NCI-H146 (cell line): ENCODE measurements at regions not wholly inside any gene's neighbourhood (a gene's known extent, or its start where the extent isn't known, plus 50 kb on each side); places are given as distances from the start of the nearest gene placed in this dataset.
A peak's percentile ranks its signal among the peaks of the same experiment; 100 is the strongest.
"Not testable (repeated sequence)": the region's sequence is repeated elsewhere in the genome, so short reads cannot be mapped to it uniquely, and the experiment has no call there.

Experiments
- DNase-seq: peaks from one replicate; lab custom pipeline; 2025; lab: John Stamatoyannopoulos, UW

DNA sequence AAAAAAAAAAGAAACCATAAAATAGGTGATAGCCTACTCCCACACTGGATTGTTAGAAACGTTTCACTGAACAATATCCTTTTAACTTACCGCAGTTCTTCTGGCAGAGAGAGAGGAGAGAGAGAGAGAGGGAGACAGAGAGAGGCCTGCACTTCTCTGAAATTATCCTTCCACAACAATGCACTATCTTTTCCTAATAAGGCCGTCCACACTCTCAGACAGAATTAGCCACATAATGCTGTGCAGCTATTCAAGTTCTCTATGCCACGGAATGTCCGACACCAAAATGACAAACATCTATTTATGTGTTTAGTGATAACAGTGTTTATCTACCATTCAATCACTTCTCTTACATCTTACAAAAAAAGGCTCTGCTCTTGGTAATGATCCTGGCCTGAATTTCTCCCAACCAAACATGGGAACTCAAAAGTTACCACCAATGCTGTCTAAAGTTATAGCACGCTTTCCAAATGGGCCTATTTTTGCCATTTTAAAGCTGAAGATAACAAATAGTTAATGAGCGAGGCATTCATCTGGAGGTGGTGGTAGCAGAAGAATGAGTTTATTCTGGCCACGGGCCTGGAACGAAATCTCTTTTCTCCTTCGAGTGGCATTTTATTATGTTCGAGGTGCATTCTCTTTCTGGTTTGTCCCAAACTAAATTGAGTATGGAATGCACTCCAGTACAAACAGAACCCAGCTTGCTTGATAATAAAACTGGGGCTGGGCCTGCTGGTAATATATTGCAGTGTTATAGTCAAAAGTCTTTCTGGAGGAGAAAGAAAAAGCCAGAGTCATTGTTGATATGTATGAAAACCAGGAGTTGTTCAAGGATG, 160.2 kb upstream of the SVIL start:
- no peak for DNase-seq

DNA sequence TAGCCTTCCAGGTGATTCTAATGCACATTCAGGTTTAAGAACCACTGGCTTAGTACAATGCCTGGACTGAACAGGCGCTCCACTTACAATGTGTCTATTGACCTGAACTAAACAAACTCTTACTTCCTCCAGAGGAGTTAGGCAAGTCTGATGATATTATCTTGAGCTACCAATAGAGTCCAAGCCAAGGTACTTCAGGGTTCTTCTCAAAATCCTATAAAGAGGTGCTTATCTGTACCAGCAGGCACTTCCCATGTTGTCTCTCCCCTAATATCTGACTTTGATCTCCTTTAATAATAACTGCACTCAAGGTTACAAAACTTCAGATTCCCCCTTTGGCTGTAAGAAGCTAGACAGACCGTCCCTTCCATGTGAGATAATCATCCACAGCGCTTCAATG, 157.0 kb upstream of the SVIL start:
- no peak for DNase-seq

DNA sequence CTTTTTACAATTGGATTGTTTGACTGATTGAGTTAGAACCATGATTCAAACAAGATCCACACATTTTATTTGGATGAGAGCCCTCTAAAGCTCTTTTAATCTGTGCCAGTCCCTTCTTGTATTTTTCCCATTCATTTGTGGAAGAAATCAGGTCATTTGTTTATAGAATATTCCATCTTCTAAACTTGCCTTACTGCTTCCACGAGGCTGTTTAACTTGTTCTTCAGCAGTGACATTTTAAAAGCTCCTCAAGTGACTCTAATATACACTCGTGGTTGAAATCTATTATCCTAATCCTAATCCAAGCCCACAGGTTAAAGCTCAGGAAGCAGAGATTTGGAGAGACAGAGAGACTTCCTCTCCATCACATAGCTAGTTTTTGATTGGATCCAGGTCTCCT, 155.4 kb upstream of the SVIL start:
- no peak for DNase-seq

DNA sequence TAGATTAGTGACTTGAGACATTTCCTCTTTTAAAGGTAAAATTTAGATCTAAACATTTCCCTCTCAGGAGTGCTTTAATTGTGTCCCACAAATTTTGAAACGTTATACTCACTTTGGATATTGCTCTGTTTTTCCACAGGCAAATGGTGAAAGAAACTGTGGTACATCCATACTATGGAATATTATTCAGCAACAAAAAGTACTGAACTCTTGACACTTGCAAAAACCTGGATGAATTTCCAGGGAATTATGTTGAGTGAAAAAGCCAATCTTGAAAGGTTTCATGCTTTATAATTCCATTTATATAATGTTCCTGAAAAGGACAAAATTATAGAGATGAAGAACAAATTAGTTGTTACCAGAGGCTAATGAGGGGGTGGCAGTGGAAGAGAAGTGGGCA, 153.3 kb upstream of the SVIL start:
- DNase-seq = no peak

DNA sequence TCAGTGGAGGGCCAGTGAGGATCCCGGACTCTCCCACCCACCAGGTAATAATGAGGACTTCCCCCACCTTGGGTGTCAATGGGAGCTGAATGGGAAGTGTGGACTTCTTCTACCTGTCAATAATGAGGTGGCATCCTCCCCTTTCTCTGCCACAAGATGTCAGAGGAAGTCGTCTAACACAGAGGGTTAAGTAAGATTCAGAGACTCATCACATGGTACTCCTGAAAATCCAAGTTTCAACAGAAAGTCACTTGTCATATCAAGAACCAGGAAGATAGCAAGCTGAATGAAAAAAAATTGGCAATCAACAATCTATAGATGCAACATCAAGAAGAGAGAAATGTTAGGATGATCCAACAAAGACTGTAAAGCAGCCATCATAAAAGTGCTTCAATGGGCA, 150.9 kb upstream of the SVIL start:
- DNase-seq = no peak

DNA sequence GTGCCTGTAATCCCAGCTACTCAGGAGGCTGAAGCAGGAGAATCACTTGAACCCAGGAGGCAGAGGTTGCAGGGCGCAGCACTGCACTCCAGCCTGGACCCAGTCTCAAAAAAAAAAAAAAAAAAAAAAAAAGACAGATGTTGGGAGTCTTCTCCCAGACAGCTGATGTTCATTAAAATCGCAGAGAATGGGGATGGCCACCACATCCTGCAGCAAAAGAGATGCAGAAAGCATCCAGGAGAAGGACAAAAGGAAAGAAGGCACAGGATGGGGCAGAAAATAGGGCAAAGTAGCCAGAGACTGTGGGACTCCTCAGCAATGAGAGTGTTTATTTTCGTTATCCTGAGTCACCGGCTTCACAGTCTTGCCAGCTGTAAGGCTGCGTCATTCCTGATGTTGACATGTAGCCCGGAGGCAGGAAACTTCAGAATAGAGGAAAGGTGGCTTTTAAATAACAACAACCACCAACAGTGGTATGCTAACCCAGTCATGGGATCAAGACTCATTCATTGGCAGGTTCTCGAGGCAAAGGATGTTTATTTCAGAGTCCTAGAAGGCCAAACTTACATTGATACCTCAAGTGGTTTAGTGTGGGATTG, 149.5 kb upstream of the SVIL start:
- DNase-seq = no peak

DNA sequence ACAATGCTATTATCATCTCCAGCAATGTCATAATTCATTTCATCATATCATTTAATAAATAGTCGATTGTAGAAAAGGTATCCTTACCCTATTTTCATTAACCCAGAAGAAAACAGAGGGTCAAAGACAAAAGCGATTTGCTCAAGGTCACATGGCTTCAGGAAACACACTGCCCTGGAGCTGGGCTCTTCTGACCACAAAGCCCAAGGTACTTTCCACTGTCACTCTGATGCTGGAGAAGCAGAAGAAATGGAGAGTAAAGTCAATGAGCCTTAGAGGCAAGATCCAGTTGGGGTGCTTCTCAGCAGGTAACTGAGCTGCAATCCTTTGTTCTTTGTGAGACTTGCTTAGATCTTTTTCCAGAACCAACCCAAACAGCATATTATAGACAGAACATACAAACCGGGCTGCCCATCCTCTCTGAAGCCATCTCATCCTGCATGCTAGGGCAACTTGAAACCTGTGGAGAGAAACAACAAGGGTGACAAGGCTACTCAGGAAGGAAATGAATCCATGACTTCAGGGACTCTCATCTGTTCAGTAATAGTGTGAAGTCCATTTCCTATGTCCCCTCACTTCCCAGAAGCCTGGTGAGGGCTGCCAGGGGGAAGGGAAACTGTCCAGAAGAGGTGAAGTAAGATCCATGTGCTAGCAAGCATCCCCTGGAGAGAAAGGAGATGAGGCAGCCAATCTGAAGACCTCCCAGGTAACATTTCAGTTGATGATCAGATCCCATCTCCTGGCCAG, 148.6 kb upstream of the SVIL start:
- no peak for DNase-seq

DNA sequence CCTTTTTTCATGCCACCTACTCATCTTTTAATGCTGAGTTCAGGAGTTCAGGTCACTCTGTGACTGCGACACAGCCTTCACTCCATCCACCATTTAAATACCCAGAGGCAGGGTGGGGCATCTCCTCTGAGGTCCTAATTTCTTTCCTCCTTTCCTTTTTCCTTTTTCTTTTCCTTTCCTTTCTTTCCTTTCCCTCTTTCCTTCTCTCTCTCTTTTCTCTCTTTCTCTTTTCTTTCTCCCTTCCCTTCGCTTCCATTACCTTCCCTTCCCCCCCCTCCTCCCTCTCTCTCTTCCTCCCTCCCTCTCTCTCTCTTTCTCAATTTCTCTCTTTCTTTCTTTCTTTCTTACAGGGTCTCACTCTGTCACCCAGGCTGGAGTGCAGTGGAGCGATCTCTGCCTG, 145.9 kb upstream of the SVIL start:
- DNase-seq = no peak

DNA sequence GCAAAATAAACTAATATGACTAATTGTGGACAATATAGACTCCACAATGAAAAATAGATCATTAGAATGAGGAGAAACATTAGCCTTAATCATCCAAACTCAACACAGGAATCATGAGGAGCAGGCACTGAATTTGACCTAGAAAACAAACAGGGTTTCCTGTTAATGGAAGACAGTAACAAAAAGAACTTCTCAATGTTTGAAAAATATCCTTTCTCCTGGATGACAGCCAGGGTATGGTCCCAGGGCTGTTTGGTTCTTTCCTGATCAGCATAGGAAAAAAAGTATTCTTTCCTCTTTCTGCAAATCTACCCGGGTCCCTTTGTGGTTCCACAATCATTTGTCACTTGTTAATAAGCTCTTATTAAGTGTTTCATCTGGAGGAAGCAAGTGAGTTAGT, 145.3 kb upstream of the SVIL start:
- no peak for DNase-seq

DNA sequence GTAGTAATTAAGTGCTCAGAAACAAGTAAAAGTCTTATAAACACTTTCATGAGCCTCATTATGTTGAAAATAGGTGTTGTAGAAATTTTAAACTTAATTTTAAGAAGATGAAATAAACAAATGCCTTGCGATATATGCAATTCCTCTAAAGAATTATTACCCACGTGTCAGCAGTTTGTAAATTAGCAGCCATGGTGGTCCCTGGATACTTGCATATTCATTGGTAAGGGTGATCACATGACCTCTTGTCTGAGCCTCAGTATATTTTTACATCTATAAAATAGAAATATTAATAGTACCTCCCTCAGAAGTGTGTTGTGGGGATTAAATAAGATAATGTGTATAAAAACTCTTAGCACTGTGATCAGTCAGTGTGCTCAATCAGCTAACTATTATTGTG, 141.5 kb upstream of the SVIL start:
- no peak for DNase-seq

DNA sequence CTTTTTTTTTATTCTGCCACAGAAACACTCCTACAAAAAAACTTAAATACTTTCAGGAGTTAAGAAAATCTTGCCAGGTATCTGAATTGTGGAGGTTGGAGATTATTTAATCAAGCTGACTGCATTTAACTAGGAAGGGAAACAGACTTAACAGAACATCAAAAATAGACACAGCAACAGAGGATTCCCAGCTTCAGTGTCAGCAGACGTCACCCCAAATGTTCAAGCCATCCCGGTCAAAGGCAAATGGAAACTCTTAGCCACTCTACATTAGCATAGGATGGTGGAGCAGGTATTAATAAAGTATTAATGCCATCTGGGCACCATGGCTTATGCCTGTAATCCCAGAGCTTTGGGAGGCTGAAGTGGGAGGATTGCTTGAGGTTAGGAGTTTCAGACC, 139.7 kb upstream of the SVIL start:
- DNase-seq = no peak

DNA sequence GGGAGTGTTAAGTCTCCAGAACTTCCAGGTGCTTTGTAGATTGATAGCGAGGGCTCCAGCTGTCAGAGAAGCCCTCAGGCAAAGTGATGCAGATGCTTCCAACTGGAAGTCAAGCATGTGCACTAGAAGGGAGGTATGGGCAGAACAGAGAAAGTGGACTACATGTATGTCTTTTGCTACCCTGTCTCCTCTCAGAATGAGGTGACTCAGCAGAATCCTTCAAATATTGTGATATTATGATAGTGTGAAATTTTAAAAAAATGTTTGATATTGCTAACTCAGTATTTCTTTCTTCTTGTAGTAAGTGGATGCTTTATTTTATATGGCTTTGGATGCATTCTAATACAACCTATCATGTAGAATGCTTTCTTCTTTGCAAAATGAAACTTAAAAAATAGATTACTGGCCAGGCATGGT, 138.9 kb upstream of the SVIL start:
- DNase-seq = peak; percentile 23

DNA sequence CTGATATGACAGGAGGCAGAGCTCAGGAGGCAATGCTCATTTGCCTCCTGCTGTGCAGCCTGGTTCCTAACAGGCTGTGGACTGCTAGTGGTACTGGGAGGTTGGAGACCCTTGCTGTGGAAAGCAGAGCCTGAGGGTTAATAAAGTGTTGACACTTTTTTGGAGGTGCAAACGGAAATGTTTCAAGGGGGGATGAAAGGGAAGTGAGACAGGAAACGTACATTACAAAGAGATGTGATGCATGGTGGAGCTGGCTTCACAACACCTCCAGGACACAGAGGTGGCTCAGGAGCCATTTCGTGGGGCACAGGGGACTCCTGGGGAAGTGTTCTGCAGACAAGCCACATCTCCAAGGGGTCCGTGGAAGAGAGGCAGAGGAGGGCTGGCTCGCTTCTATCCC, 137.6 kb upstream of the SVIL start:
- DNase-seq = no peak

DNA sequence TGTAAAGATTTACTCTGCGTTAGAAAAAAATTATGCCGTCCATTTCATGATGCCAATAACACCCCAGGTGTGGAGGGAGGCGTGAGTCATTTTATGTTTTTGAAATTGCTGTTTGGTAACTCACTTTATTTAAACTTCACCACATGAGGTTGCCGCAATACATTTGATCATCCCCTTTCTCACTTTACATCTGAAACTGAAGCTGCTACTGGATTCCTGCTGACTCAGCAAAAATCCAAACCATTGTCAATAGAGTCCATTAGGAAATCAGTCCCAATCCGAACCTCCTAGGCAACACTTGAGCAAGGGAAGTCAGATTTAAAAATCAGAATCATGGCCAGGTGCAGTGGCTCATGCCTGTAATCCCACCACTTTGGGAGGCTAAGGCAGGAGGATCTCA, 136.6 kb upstream of the SVIL start:
- no peak for DNase-seq

DNA sequence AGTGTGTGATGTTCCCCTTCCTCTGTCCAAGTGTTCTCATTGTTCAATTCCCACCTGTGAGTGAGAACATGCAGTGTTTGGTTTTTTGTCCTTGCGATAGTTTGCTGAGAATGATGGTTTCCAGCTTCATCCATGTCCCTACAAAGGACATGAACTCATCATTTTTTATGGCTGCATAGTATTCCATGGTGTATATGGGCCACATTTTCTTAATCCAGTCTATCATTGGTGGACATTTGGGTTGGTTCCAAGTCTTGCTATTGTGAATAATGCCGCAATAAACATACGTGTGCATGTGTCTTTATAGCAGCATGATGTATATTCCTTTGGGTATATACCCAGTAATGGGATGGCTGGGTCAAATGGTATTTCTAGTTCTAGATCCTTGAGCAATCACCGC, 134.5 kb upstream of the SVIL start:
- DNase-seq = not testable (repeated sequence)

DNA sequence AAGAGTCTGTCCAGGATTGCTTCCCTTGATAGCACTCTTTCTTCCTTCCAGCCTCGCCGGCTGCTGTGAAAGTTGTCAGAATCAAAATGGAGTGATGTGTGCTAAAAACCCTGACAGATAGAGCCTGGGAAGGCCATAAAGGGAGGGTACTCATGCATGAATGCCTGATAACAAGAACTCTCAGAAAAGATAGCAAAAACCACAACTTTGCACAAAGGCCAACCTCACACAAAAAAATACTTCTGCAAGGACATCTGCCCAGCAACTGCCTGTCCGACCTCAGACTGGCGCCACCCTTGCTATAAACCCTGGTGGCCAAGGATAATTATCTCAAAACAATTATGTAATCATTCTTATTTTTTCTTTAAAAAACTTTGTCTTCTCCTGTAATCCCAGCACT, 133.2 kb upstream of the SVIL start:
- no peak for DNase-seq

DNA sequence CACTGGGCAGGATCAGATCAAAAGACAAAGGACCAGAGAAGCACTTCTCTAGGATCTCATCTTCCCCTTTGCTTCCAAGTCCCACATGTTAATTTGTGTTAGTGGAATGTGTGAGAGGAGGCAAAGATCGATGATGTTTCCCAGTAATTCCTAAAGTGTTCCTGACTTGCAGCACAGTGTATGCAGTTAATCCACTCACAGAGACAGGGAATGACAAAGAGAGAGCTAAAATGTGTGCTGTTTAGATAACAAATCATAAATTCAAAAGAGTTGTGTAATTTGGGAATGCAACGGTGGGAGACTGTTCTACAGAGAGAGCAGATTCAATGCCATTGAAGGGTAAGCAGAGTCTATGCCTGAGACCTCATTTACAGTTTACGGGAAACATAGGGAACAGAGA, 132.0 kb upstream of the SVIL start:
- DNase-seq = no peak

DNA sequence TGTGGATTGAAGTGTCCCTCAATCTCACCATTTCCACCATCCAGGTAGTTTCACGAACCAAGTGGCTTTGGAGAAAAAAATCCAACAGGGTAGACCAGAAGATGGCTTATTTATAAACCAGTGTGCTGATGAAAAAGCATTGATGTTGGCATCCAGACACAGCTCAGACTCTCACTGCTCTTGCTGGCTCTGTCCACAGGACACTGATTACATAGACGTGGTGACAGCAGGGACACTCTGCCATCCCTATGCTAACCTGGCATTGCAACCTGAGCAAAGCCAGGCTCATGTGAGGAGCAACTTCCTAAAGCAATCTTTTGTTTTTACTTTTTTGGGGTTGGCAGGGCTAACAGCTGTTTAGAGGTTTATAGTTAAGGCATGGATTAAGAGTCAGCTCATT, 130.6 kb upstream of the SVIL start:
- no peak for DNase-seq

DNA sequence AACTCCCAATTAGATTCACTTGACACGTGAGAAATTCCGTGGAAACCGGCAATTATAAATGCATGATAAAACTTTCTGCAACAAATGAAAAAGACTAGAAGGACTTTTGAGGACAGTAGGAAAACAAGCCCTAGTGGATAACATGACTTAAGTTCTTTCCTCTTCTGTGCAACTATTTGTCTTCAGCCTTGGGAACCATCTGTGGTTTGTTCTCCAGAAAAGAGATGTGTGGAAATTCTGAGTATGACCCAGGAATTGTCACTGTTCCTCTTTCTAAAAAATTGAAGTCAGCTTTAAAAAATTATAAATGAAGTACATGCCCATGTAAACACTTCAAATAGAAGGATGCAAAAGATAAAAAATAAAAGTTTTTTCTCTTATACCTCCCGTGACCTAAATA, 128.6 kb upstream of the SVIL start:
- no peak for DNase-seq

DNA sequence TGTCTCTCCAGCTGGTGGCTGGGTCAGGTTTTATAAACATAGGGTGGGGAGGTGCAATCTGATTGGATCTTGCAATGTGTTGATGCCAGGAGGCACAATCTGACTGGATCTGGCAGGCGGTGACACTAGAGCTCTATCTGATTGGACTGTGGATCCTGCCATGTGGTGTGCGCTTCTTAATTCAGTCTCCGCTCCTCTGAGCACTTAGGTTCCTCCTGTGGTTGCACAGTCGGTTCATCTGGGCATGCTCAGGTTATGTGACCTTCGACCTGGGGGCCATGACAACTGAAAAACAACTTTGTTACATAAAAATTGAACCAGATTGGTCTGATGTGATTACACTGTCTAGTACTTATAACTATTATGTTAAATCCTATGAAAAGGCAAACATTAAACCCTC, 127.1 kb upstream of the SVIL start:
- no peak for DNase-seq

DNA sequence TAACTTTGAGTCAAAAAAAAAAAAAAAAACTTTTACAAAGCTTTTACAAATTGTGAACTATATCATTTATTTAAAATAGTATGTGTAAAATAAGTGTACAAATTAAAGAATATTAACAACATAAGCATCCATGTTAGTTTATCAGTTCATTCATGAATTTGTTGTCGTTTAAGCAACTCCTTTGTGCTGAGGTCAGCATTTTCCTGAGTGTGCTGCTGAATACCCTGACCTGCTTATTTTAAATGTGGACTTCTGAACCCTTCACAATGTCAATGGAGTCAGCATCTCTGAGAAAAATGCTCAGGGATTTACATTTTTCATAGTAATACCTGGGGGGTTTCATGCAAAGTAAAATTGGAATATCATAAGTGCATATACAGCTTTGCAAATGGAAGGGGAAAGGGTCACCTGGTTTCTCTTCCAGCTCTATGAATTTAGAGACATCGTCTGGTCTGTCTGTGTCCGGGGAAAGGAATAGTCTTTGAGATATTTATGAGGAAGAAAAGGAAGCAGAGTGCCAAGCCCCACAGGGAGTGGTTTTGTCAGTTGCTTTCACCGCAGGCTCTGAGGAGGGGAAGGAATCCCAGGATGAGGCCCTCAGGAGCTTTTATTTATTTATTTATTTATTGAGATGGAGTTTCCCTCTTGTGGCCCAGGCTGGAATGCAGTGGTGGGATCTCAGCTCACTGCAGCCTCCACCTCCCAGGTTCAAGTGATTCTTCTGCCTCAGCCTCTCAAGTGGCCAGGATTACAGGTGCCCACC, 125.5 kb upstream of the SVIL start:
- no peak for DNase-seq

DNA sequence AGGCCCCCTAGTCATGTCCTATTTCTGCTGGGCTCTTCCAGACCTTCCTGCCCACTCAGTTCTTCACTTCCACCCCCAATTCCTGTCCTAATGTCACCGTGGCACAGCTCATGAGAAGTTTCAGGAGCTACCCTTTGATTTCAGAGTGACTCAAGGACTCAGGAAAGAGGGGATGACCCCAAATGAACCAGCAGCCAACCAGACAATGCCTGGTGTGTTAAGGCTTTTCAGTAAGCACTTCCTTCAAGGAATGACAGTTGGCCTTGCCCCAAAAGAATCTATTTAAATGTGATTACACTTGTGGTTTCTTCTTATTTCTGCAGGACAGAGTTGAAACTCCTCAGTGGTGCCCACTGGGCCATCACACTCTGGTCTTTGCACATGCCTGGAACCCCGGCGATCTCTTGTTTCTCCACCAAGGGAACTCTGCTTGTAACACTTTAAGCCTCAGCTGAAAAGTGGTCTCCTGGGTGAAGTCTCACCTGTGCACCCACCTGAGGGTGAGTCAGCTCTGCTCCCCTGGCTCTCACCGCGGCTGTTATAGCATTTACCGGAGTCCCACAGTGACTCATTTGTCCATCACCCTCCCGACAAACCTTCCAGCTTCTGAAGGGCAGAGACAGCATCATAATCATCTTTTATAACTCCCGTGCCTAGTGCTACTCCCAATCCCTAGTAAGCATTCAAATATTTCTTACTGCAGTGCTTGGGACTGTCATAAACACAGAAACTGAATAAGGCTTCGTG, 123.0 kb upstream of the SVIL start:
- DNase-seq = no peak
